ENCODE measurements at regions not wholly inside any gene's neighbourhood (a gene's known extent, or its start where the extent isn't known, plus 50 kb on each side); places are given as distances from the start of the nearest gene placed in this dataset.

DNA sequence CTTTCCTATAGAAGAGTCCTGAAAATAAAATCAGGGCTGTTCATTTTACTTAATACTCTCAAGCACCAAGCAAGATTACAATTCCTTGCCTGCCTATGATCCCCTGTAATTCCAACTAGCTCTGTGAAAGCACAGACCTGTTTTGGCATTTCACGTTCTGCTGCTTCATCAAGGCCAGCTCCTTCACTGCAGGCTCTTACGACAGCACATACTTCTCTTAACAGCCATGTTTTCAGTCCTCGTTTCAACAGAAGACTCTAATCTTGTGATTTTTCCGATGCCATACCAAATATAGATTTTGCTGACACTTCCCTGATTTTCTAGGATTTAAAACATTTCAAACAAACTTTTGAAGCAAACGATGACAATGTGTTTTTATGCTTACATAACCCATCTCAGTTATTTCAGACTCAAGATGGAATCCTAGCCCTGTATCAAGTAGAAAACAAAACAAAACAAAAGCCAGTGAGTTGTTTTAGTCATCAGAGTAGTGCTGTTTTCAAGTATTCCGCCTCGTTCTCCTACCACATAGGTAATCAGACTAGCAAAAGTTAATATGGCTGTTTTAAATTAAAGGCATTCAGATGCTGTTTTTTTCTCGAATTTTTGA is 616.5 kb upstream of the CITED2 start:
- no peaks in the 10 kb centered on the region for H3K36me3 Mint-ChIP-seq (ENCODE audit: insufficient read depth, unreplicated experiment)
- DNase-seq (ENCODE audit: unreplicated experiment): no peak
- TF ChIP-seq, protein P1, sequence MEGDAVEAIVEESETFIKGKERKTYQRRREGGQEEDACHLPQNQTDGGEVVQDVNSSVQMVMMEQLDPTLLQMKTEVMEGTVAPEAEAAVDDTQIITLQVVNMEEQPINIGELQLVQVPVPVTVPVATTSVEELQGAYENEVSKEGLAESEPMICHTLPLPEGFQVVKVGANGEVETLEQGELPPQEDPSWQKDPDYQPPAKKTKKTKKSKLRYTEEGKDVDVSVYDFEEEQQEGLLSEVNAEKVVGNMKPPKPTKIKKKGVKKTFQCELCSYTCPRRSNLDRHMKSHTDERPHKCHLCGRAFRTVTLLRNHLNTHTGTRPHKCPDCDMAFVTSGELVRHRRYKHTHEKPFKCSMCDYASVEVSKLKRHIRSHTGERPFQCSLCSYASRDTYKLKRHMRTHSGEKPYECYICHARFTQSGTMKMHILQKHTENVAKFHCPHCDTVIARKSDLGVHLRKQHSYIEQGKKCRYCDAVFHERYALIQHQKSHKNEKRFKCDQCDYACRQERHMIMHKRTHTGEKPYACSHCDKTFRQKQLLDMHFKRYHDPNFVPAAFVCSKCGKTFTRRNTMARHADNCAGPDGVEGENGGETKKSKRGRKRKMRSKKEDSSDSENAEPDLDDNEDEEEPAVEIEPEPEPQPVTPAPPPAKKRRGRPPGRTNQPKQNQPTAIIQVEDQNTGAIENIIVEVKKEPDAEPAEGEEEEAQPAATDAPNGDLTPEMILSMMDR (IDR thresholded peaks at IDR 0.05; ENCODE audit: unreplicated experiment): no peak
- H3K4me3 Mint-ChIP-seq (ENCODE audit: unreplicated experiment): no peak overlapping the region
- no TSS peak for BruUV-seq (replicated peaks)
- H3K4me1 Mint-ChIP-seq (ENCODE audit: insufficient read depth, unreplicated experiment): no peaks in the 10 kb centered on the region
- no peak overlapping the region for H3K27ac Mint-ChIP-seq (ENCODE audit: low read depth, unreplicated experiment)
- H3K27me3 Mint-ChIP-seq (ENCODE audit: insufficient read depth, unreplicated experiment): no peaks in the 10 kb centered on the region
- intact Hi-C loops (cut with micrococcal nuclease): no loop called here
- ChIA-PET POLR2A (interaction anchor here (1.1 to 1.3 kb wide), 2 partner anchors 13 to 616 kb away, joined by 3 to 4 read pairs; no protein-coding TSS in a partner anchor), CTCF (interaction anchor here (0.9 kb wide), 1 partner anchor 9 kb away, joined by 3 read pairs; no protein-coding TSS in a partner anchor)
- no peaks in the 10 kb centered on the region for H3K9me3 Mint-ChIP-seq (ENCODE audit: unreplicated experiment)

DNA sequence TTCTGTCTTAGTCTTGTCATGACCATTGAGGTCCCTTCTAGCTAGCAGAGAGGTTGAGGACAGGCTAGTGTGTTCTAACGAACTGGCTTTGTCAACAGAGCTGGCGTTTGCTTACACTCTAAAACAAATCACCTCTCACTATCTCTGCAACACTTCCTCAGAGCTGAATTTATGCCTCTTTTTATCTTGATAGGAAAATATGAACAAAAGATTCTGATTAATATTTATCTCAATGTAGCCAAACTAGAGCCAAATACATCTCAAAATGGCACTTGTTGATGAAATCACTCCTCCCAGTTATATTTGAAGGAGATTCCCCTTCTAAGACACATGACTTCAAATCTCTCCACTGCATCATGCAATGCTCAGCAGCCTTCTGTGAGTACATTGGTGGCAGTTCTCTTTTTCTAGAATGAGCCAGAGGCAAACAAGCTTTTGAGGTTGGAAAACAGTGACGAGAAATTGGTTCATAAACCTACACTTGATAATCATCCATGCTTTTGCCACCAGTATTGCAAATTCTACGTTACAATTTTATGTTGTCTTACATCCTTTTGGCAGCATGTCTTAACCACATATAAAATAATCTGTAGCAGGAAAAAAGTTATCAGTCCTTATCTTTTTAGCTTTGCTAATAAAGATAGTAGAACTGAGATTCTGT is 615.7 kb upstream of the CITED2 start:
- Mint-ChIP-seq H3K27ac (ENCODE audit: low read depth, unreplicated experiment) (no peak overlapping the region), H3K4me1 (ENCODE audit: insufficient read depth, unreplicated experiment) (no peaks in the 10 kb centered on the region), H3K36me3 (ENCODE audit: insufficient read depth, unreplicated experiment) (no peaks in the 10 kb centered on the region), H3K9me3 (ENCODE audit: unreplicated experiment) (no peaks in the 10 kb centered on the region), H3K4me3 (ENCODE audit: unreplicated experiment) (no peak overlapping the region), H3K27me3 (ENCODE audit: insufficient read depth, unreplicated experiment) (no peaks in the 10 kb centered on the region)
- ChIA-PET CTCF (interaction anchor here (0.6 to 0.9 kb wide), 2 partner anchors 8 to 35 kb away, joined by 3 read pairs; no protein-coding TSS in a partner anchor), POLR2A (interaction anchor here (0.6 to 1.3 kb wide), 2 partner anchors 9 to 12 kb away, joined by 3 read pairs; no protein-coding TSS in a partner anchor)
- no TSS peak for BruUV-seq (replicated peaks)
- DNase-seq (ENCODE audit: unreplicated experiment): no peak
- intact Hi-C loops (cut with micrococcal nuclease): no loop called here
- TF ChIP-seq, protein P1 (IDR thresholded peaks at IDR 0.05; ENCODE audit: unreplicated experiment): no peak

DNA sequence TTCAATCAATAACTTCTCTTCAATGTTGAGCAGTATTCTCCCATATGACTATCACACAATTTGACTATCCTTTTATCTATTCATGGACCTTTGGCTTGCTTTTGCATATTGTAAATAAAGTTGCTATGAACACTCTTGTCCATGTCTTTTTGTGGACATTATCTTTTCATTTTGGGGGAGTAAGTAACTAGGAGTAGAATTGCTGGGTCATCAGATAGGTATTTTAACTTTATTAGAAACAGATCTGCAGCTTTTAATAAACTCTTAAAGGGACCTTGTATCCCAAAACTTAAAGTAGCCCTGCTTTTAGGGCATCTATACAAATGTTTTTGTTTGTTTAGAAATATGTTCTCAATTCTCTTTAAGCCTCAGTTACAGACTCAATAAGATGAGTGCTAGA is 614.2 kb upstream of the CITED2 start:
- no TSS peak for BruUV-seq (replicated peaks)

DNA sequence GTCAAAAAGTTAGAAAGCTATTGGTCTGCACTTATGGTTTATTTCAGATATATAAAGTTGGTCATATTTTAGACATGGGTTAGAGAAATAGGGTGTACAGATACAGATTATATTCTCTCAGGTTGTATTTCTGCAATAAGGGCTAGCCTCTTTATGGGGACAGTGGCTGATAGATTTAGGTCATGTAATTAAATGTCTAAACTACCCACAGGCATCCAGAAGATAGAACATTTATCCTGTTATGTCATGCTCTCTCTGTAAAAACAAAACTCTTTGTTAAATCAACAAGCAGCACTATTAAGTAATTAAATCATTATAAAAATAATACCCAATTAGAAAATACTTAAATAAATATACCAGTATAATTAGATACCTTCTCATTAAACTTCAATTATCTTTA is 612.6 kb upstream of the CITED2 start:
- ChIA-PET POLR2A (no interaction called here), CTCF (interaction anchor here (0.7 kb wide), 1 partner anchor 15 kb away, joined by 3 read pairs; no protein-coding TSS in a partner anchor)
- BruUV-seq (replicated peaks): no TSS peak
- Mint-ChIP-seq H3K4me3 (ENCODE audit: unreplicated experiment) (no peak overlapping the region), H3K4me1 (ENCODE audit: insufficient read depth, unreplicated experiment) (peaks cover 23% of the 10 kb centered on the region), H3K27me3 (ENCODE audit: insufficient read depth, unreplicated experiment) (no peaks in the 10 kb centered on the region), H3K36me3 (ENCODE audit: insufficient read depth, unreplicated experiment) (no peaks in the 10 kb centered on the region), H3K27ac (ENCODE audit: low read depth, unreplicated experiment) (no peak overlapping the region), H3K9me3 (ENCODE audit: unreplicated experiment) (no peaks in the 10 kb centered on the region)
- DNase-seq (ENCODE audit: unreplicated experiment): no peak
- TF ChIP-seq, protein P1 (IDR thresholded peaks at IDR 0.05; ENCODE audit: unreplicated experiment): no peak
- intact Hi-C loops (cut with micrococcal nuclease): no loop called here

More for the DNA sequence above, 614.2 kb upstream of the CITED2 start:
- H3K27me3 Mint-ChIP-seq (ENCODE audit: insufficient read depth, unreplicated experiment): no peaks in the 10 kb centered on the region
- H3K27ac Mint-ChIP-seq (ENCODE audit: low read depth, unreplicated experiment): no peak overlapping the region
- no peaks in the 10 kb centered on the region for H3K36me3 Mint-ChIP-seq (ENCODE audit: insufficient read depth, unreplicated experiment)
- peaks cover 8% of the 10 kb centered on the region for H3K4me1 Mint-ChIP-seq (ENCODE audit: insufficient read depth, unreplicated experiment)
- CTCF ChIA-PET: no interaction called here
- no peak overlapping the region for H3K4me3 Mint-ChIP-seq (ENCODE audit: unreplicated experiment)
- DNase-seq (ENCODE audit: unreplicated experiment): no peak
- no peaks in the 10 kb centered on the region for H3K9me3 Mint-ChIP-seq (ENCODE audit: unreplicated experiment)
- intact Hi-C loops (cut with micrococcal nuclease): no loop called here
- POLR2A ChIA-PET: no interaction called here
- TF ChIP-seq, protein P1 (IDR thresholded peaks at IDR 0.05; ENCODE audit: unreplicated experiment): no peak

All from MCF 10A (cell line).